Transverse colon (tissue), 4 donors: ENCODE measurements at regions not wholly inside any gene's neighbourhood (a gene's known extent, or its start where the extent isn't known, plus 50 kb on each side); places are given as distances from the start of the nearest gene placed in this dataset.

ENCODE experiments used
- DNase-seq: peaks from one replicate; pipeline ENCODE4 v3.0.0-alpha.2; 2019
- H3K27ac ChIP-seq, 4 donors: fragments of 200-600 bp; sonication (generic); 2 replicates each; pipeline ENCODE4 v1.5.1; 2016 to 2018; ENCODE audit warnings: inconsistent platforms in 4 of 4
- H3K27me3 ChIP-seq: fragments of 200-600 bp; sonication (generic); 2 replicates; pipeline ENCODE4 v1.5.1; 2017; ENCODE audit warnings: inconsistent platforms
- H3K36me3 ChIP-seq, 4 donors: fragments of 200-600 bp; sonication (generic); 2 replicates each; pipeline ENCODE4 v1.5.1; 2017 to 2019; ENCODE audit warnings: inconsistent platforms in 4 of 4
- H3K4me1 ChIP-seq, 4 donors: fragments of 200-600 bp; sonication (generic); 2 replicates each; pipeline ENCODE4 v1.5.1; 2017 to 2020; ENCODE audit warnings: inconsistent platforms in 4 of 4
- H3K4me3 ChIP-seq, 4 donors: fragments of 200-600 bp; sonication (generic); 1 replicate in 1 of 4; 2 replicates in 3 of 4; pipeline versions ENCODE4 v1.5.1 to v1.6.1; 2017 to 2019; ENCODE audit warnings: inconsistent platforms in 4 of 4
- H3K9me3 ChIP-seq, 2 donors: fragments of 200-600 bp; sonication (generic); 2 replicates each; pipeline ENCODE4 v1.5.1; 2017 to 2019; ENCODE audit warnings: inconsistent platforms in 2 of 2
- CTCF ChIP-seq, 5 experiments: fragments of 200-600 bp in 3 of 5; fragments of 450-650 bp in 2 of 5; sonication (generic) in 3 of 5; IDR thresholded peaks; 1 replicate in 2 of 5; 2 replicates in 3 of 5; pipeline ENCODE4 v1.5.1; 2016 to 2017; ENCODE audit warnings: antibody characterized with exemption in 5 of 5, inconsistent platforms in 3 of 5, mild to moderate bottlenecking in 2 of 5, moderate library complexity in 1 of 5
- EP300 ChIP-seq: sonication (generic); formaldehyde crosslinking; IDR thresholded peaks from one replicate; pipeline ENCODE4 v1.6.1; 2017; ENCODE audit warnings: antibody characterized with exemption, low read depth
- POLR2A ChIP-seq: fragments of 450-650 bp; IDR thresholded peaks from one replicate; pipeline ENCODE4 v1.6.1; 2016; ENCODE audit warnings: antibody characterized with exemption, mild to moderate bottlenecking, moderate library complexity
- POLR2AphosphoS5 ChIP-seq, 3 donors: sonication (generic); formaldehyde crosslinking; IDR thresholded peaks; one replicate each; pipeline ENCODE4 v1.6.1; 2016; ENCODE audit warnings: antibody characterized with exemption in 3 of 3
- WGBS, 2 donors: methylation state at CpG; one replicate each; pipeline ENCODE4 v1.1.5; 2018; ENCODE audit warnings: low coverage in 1 of 2; 5-methylcytosine and 5-hydroxymethylcytosine counted together
- in situ Hi-C, 4 donors: fragments of 200-750 bp; cut with MboI; loops; one replicate each; pipeline versions ENCODE4 v1.15.0 to v1.15.1; 2017; ENCODE audit warnings: low sequenced_read_pairs in 3 of 4, low pct_ligation_motif_present in 1 of 4, low pct_unique_long_range_greater_than_20kb in 1 of 4
- intact Hi-C: fragments of 100-400 bp; cut with DNase I; formaldehyde crosslinking; loops from one replicate; pipeline ENCODE4 v1.15.1; 2023; ENCODE audit warnings: low total_unique reads

GRCh38 chr2:194714541-194714940 is 942.5 kb upstream of the SLC39A10 start:
- no peak for TF ChIP-seq POLR2AphosphoS5 (IDR thresholded peaks at IDR 0.05)
- no peak for TF ChIP-seq POLR2A
- TF ChIP-seq CTCF (IDR thresholded peaks at IDR 0.05), result no peak
- TF ChIP-seq EP300, result no peak
- Histone ChIP-seq H3K4me1 (no peaks in the 10 kb centered on the region), H3K4me3 (no peak overlapping the region), H3K27me3 (no peaks in the 10 kb centered on the region), H3K36me3 (no peaks in the 10 kb centered on the region), H3K27ac (no peak overlapping the region), H3K9me3 (no peaks in the 10 kb centered on the region)
- no peak for DNase-seq
- in situ Hi-C loops (no loop called here), intact Hi-C loops (no loop called here)
- WGBS, 2 donors, result 79 to 80% methylated on average over 1 of the region's 1 CpG

GRCh38 chr2:194709840-194710239 is 947.2 kb upstream of the SLC39A10 start:
- Histone ChIP-seq H3K9me3 (no peaks in the 10 kb centered on the region), H3K4me1 (no peaks in the 10 kb centered on the region), H3K27ac (no peak overlapping the region), H3K4me3 (no peak overlapping the region), H3K27me3 (no peaks in the 10 kb centered on the region), H3K36me3 (no peaks in the 10 kb centered on the region)
- in situ Hi-C loops, result no loop called here
- TF ChIP-seq POLR2AphosphoS5 (IDR thresholded peaks at IDR 0.05), result no peak
- TF ChIP-seq EP300, result no peak
- TF ChIP-seq CTCF (IDR thresholded peaks at IDR 0.05), result no peak
- TF ChIP-seq POLR2A, result no peak
- intact Hi-C loops, result no loop called here
- no peak for DNase-seq
- 39 to 48% methylated on average over 3 of the region's 3 CpGs for WGBS, 2 donors

DNA sequence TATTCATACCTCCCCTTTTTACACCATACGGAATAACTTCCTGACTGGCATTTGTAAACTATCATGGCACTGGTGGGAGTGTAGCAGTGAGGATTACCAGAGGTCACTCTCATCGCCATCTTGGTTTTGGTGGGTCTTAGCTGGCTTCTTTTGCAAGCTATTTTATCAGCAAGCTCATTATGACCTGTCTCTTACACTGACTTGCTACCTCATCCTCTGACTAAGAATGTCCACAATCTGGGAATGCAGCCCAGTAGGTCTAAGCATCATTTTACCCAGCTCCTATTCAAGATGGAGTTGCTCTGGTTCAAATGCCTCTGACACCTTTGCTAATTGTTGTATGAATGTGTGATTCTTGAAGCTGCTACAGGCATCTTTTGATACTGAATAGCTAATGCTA is 950.8 kb upstream of the SLC39A10 start:
- in situ Hi-C loops, result no loop called here
- Histone ChIP-seq H3K36me3 (no peaks in the 10 kb centered on the region), H3K4me3 (no peak overlapping the region), H3K27ac (no peak overlapping the region), H3K27me3 (no peaks in the 10 kb centered on the region), H3K4me1 (no peaks in the 10 kb centered on the region), H3K9me3 (no peaks in the 10 kb centered on the region)
- TF ChIP-seq POLR2AphosphoS5 (IDR thresholded peaks at IDR 0.05) (no peak), POLR2A (no peak), EP300 (no peak), CTCF (IDR thresholded peaks at IDR 0.05) (no peak)
- intact Hi-C loops, result no loop called here
- DNase-seq, result no peak
- 29 to 75% methylated on average over 2 of the region's 2 CpGs for WGBS, 2 donors

GRCh38 chr2:194705398-194705797 is 951.6 kb upstream of the SLC39A10 start:
- no peak overlapping the region for H3K4me3 ChIP-seq
- no peaks in the 10 kb centered on the region for H3K27me3 ChIP-seq
- no peaks in the 10 kb centered on the region for H3K4me1 ChIP-seq
- no peaks in the 10 kb centered on the region for H3K36me3 ChIP-seq
- in situ Hi-C loops, result no loop called here
- intact Hi-C loops, result no loop called here
- no peak for TF ChIP-seq CTCF (IDR thresholded peaks at IDR 0.05)
- TF ChIP-seq EP300, result no peak
- no peak for TF ChIP-seq POLR2AphosphoS5 (IDR thresholded peaks at IDR 0.05)
- TF ChIP-seq POLR2A, result no peak
- no peak for DNase-seq
- 54 to 60% methylated on average over 2 of the region's 2 CpGs for WGBS, 2 donors
- H3K27ac ChIP-seq, result no peak overlapping the region
- H3K9me3 ChIP-seq, result no peaks in the 10 kb centered on the region
